ENCODE measurements at regions not wholly inside any gene's neighbourhood (a gene's known extent, or its start where the extent isn't known, plus 50 kb on each side); places are given as distances from the start of the nearest gene placed in this dataset.
A peak's percentile ranks its signal among the peaks of the same experiment; 100 is the strongest.

GRCh38 chr1:182133181-182133580 is 71.7 kb upstream of the ZNF648 start:
- Mint-ChIP-seq H3K4me1 (no peaks in the 10 kb centered on the region), H3K27me3 (no peaks in the 10 kb centered on the region), H3K27ac (no peak overlapping the region), H3K4me3 (no peak overlapping the region), H3K36me3 (peaks cover 1% of the 10 kb centered on the region), H3K9me3 (no peaks in the 10 kb centered on the region)

GRCh38 chr1:182129398-182129797 is 67.9 kb upstream of the ZNF648 start:
- Mint-ChIP-seq H3K4me1 (no peaks in the 10 kb centered on the region), H3K27me3 (no peaks in the 10 kb centered on the region), H3K9me3 (no peaks in the 10 kb centered on the region), H3K27ac (no peak overlapping the region), H3K4me3 (no peak overlapping the region), H3K36me3 (peaks cover 1% of the 10 kb centered on the region)

GRCh38 chr1:182128502-182128901 is 67.0 kb upstream of the ZNF648 start:
- Mint-ChIP-seq H3K4me3 (no peak overlapping the region), H3K4me1 (no peaks in the 10 kb centered on the region), H3K27me3 (no peaks in the 10 kb centered on the region), H3K9me3 (no peaks in the 10 kb centered on the region), H3K27ac (no peak overlapping the region), H3K36me3 (peaks cover 1% of the 10 kb centered on the region)

- Mint-ChIP-seq H3K4me1 (no peaks in the 10 kb centered on the region), H3K9me3 (no peaks in the 10 kb centered on the region), H3K4me3 (no peak overlapping the region), H3K27me3 (no peaks in the 10 kb centered on the region), H3K36me3 (no peaks in the 10 kb centered on the region), H3K27ac (no peak overlapping the region)
These were observed 66.1 kb upstream of the ZNF648 start for GRCh38 chr1:182127656-182128055.

- H3K27ac Mint-ChIP-seq, result no peak overlapping the region
- H3K9me3 Mint-ChIP-seq, result no peaks in the 10 kb centered on the region
- H3K4me3 Mint-ChIP-seq, result no peak overlapping the region
- no peaks in the 10 kb centered on the region for H3K27me3 Mint-ChIP-seq
- no peaks in the 10 kb centered on the region for H3K4me1 Mint-ChIP-seq
- no peaks in the 10 kb centered on the region for H3K36me3 Mint-ChIP-seq
These were observed 64.8 kb upstream of the ZNF648 start for GRCh38 chr1:182126272-182126800.

GRCh38 chr1:182122913-182123260 is 61.4 kb upstream of the ZNF648 start:
- Mint-ChIP-seq H3K27me3 (no peaks in the 10 kb centered on the region), H3K9me3 (no peaks in the 10 kb centered on the region), H3K4me3 (no peak overlapping the region), H3K4me1 (no peaks in the 10 kb centered on the region), H3K27ac (no peak overlapping the region), H3K36me3 (no peaks in the 10 kb centered on the region)

GRCh38 chr1:182122256-182122912 is 60.9 kb upstream of the ZNF648 start:
- Mint-ChIP-seq H3K4me1 (no peaks in the 10 kb centered on the region), H3K4me3 (no peak overlapping the region), H3K27ac (no peak overlapping the region), H3K27me3 (no peaks in the 10 kb centered on the region), H3K9me3 (no peaks in the 10 kb centered on the region), H3K36me3 (no peaks in the 10 kb centered on the region)

GRCh38 chr1:182121787-182122186 is 60.3 kb upstream of the ZNF648 start:
- Mint-ChIP-seq H3K27me3 (no peaks in the 10 kb centered on the region), H3K4me1 (no peaks in the 10 kb centered on the region), H3K27ac (no peak overlapping the region), H3K4me3 (no peak overlapping the region), H3K36me3 (no peaks in the 10 kb centered on the region), H3K9me3 (no peaks in the 10 kb centered on the region)

- H3K27ac Mint-ChIP-seq, result no peak overlapping the region
- no peaks in the 10 kb centered on the region for H3K36me3 Mint-ChIP-seq
- H3K27me3 Mint-ChIP-seq, result no peaks in the 10 kb centered on the region
- H3K9me3 Mint-ChIP-seq, result no peaks in the 10 kb centered on the region
- H3K4me3 Mint-ChIP-seq, result no peak overlapping the region
- no peaks in the 10 kb centered on the region for H3K4me1 Mint-ChIP-seq
These were observed 59.1 kb upstream of the ZNF648 start for GRCh38 chr1:182120411-182121258.

- H3K4me1 Mint-ChIP-seq, result no peaks in the 10 kb centered on the region
- no peaks in the 10 kb centered on the region for H3K9me3 Mint-ChIP-seq
- no peak overlapping the region for H3K27ac Mint-ChIP-seq
- no peak overlapping the region for H3K4me3 Mint-ChIP-seq
- H3K36me3 Mint-ChIP-seq, result no peaks in the 10 kb centered on the region
- no peaks in the 10 kb centered on the region for H3K27me3 Mint-ChIP-seq
These were observed 58.1 kb upstream of the ZNF648 start for GRCh38 chr1:182119631-182120030.

GRCh38 chr1:182118851-182119250 is 57.3 kb upstream of the ZNF648 start:
- Mint-ChIP-seq H3K27me3 (no peaks in the 10 kb centered on the region), H3K27ac (no peak overlapping the region), H3K4me1 (peaks cover under 1% of the 10 kb centered on the region), H3K36me3 (no peaks in the 10 kb centered on the region), H3K9me3 (no peaks in the 10 kb centered on the region), H3K4me3 (no peak overlapping the region)

GRCh38 chr1:182114627-182115023 is 53.1 kb upstream of the ZNF648 start:
- Mint-ChIP-seq H3K4me3 (no peak overlapping the region), H3K4me1 (peaks cover 4% of the 10 kb centered on the region), H3K36me3 (no peaks in the 10 kb centered on the region), H3K9me3 (no peaks in the 10 kb centered on the region), H3K27ac (no peak overlapping the region), H3K27me3 (no peaks in the 10 kb centered on the region)

- Mint-ChIP-seq H3K36me3 (no peaks in the 10 kb centered on the region), H3K4me1 (peaks cover 4% of the 10 kb centered on the region), H3K4me3 (no peak overlapping the region), H3K9me3 (no peaks in the 10 kb centered on the region), H3K27me3 (no peaks in the 10 kb centered on the region), H3K27ac (no peak overlapping the region)
These were observed 52.5 kb upstream of the ZNF648 start for GRCh38 chr1:182113879-182114626.

GRCh38 chr1:182111496-182111895 is 50.0 kb upstream of the ZNF648 start:
- Mint-ChIP-seq H3K4me1 (peaks cover 4% of the 10 kb centered on the region), H3K27me3 (no peaks in the 10 kb centered on the region), H3K36me3 (peaks cover 5% of the 10 kb centered on the region), H3K4me3 (no peak overlapping the region), H3K27ac (peak overlapping the region; percentile 6), H3K9me3 (no peaks in the 10 kb centered on the region)

Measured in activated naive CD4-positive, alpha-beta T cell treated with anti-CD3 and anti-CD28 coated beads, Interleukin-2, amount 50 U/mL, for 24 hours (primary cell).